Effector memory CD8-positive, alpha-beta T cell (primary cell): ENCODE measurements at regions not wholly inside any gene's neighbourhood (a gene's known extent, or its start where the extent isn't known, plus 50 kb on each side); places are given as distances from the start of the nearest gene placed in this dataset.

Source experiments
- ATAC-seq: fragments of 150-1000 bp; cut with Tn5 transposase; replicated peaks from 2 replicates; pipeline ENCODE4 v1.10.0; 2021; ENCODE audit warnings: mild to moderate bottlenecking, moderate library complexity
- DNase-seq, 3 experiments: peaks; one replicate each; pipeline ENCODE4 v3.0.0; 2021
- H3K27ac Mint-ChIP-seq, 2 donors: one replicate each; pipeline ENCODE4 v1.8.0; 2022; ENCODE audit warnings: mild to moderate bottlenecking in 2 of 2, mixed read lengths in 2 of 2, moderate library complexity in 2 of 2
- H3K27me3 Mint-ChIP-seq, 2 donors: one replicate each; pipeline ENCODE4 v1.8.0; 2022; ENCODE audit warnings: mixed read lengths in 2 of 2
- H3K36me3 Mint-ChIP-seq: one replicate; pipeline ENCODE4 v1.8.0; 2022; ENCODE audit warnings: mild to moderate bottlenecking, moderate library complexity, mixed read lengths; ENCODE audit not compliant: insufficient read depth
- H3K4me1 Mint-ChIP-seq, 2 donors: one replicate each; pipeline ENCODE4 v1.8.0; 2022; ENCODE audit warnings: low read depth in 2 of 2, mixed read lengths in 2 of 2
- H3K4me3 Mint-ChIP-seq, 2 donors: one replicate each; pipeline ENCODE4 v1.8.0; 2022; ENCODE audit warnings: mild to moderate bottlenecking in 2 of 2, mixed read lengths in 2 of 2, moderate library complexity in 2 of 2
- H3K9me3 Mint-ChIP-seq, 2 donors: one replicate each; pipeline ENCODE4 v1.8.0; 2022; ENCODE audit warnings: mixed read lengths in 2 of 2

- peaks cover 0 to 14% of the 10 kb centered on the region in 2 donors for H3K9me3 Mint-ChIP-seq
- H3K4me1 Mint-ChIP-seq = no peaks in the 10 kb centered on the region
- H3K27me3 Mint-ChIP-seq = no peaks in the 10 kb centered on the region
- H3K27ac Mint-ChIP-seq = no peak overlapping the region
- no peak overlapping the region for H3K4me3 Mint-ChIP-seq
- H3K36me3 Mint-ChIP-seq = no peaks in the 10 kb centered on the region
- no peak for ATAC-seq
- no peak for DNase-seq
Observed at GRCh38 chr4:116603096-116603495, 482.3 kb downstream of the TRAM1L1 start.

- Mint-ChIP-seq H3K36me3 (no peaks in the 10 kb centered on the region), H3K27me3 (no peaks in the 10 kb centered on the region), H3K4me1 (no peaks in the 10 kb centered on the region), H3K27ac (no peak overlapping the region), H3K4me3 (no peak overlapping the region), H3K9me3 (peaks cover 0 to 14% of the 10 kb centered on the region in 2 donors)
- no peak for ATAC-seq
- no peak for DNase-seq
Observed at GRCh38 chr4:116599859-116600258, 485.5 kb downstream of the TRAM1L1 start.

GRCh38 chr4:116598980-116599789 is 486.2 kb downstream of the TRAM1L1 start:
- DNase-seq (no peak), ATAC-seq (no peak)
- no peaks in the 10 kb centered on the region for H3K27me3 Mint-ChIP-seq
- peaks cover 0 to 14% of the 10 kb centered on the region in 2 donors for H3K9me3 Mint-ChIP-seq
- H3K4me3 Mint-ChIP-seq = no peak overlapping the region
- H3K27ac Mint-ChIP-seq = no peak overlapping the region
- H3K36me3 Mint-ChIP-seq = no peaks in the 10 kb centered on the region
- H3K4me1 Mint-ChIP-seq = no peaks in the 10 kb centered on the region

- no peak overlapping the region for H3K4me3 Mint-ChIP-seq
- H3K9me3 Mint-ChIP-seq = peaks cover 0 to 13% of the 10 kb centered on the region in 2 donors
- ATAC-seq = no peak
- no peaks in the 10 kb centered on the region for H3K36me3 Mint-ChIP-seq
- no peak for DNase-seq
- H3K27me3 Mint-ChIP-seq = no peaks in the 10 kb centered on the region
- no peaks in the 10 kb centered on the region for H3K4me1 Mint-ChIP-seq
- H3K27ac Mint-ChIP-seq = no peak overlapping the region
Observed at GRCh38 chr4:116598155-116598979, 487.0 kb downstream of the TRAM1L1 start.

- Mint-ChIP-seq H3K4me3 (no peak overlapping the region), H3K36me3 (no peaks in the 10 kb centered on the region), H3K4me1 (no peaks in the 10 kb centered on the region), H3K9me3 (peaks cover 0 to 8% of the 10 kb centered on the region in 2 donors), H3K27me3 (no peaks in the 10 kb centered on the region), H3K27ac (no peak overlapping the region)
- ATAC-seq (no peak), DNase-seq (no peak)
Observed at GRCh38 chr4:116590648-116591047, 494.7 kb downstream of the TRAM1L1 start.

GRCh38 chr4:116588783-116589182 is 496.6 kb downstream of the TRAM1L1 start:
- Mint-ChIP-seq H3K4me1 (no peaks in the 10 kb centered on the region), H3K36me3 (no peaks in the 10 kb centered on the region), H3K27me3 (no peaks in the 10 kb centered on the region), H3K9me3 (peaks cover 0 to 8% of the 10 kb centered on the region in 2 donors), H3K4me3 (no peak overlapping the region), H3K27ac (no peak overlapping the region)
- ATAC-seq (no peak), DNase-seq (no peak)

- Mint-ChIP-seq H3K9me3 (peaks cover 0 to 8% of the 10 kb centered on the region in 2 donors), H3K36me3 (no peaks in the 10 kb centered on the region), H3K27me3 (no peaks in the 10 kb centered on the region), H3K27ac (no peak overlapping the region), H3K4me3 (no peak overlapping the region), H3K4me1 (no peaks in the 10 kb centered on the region)
- no peak for DNase-seq
- ATAC-seq = no peak
Observed at GRCh38 chr4:116585246-116585645, 500.1 kb downstream of the TRAM1L1 start.

- Mint-ChIP-seq H3K36me3 (no peaks in the 10 kb centered on the region), H3K9me3 (peaks cover 0 to 2% of the 10 kb centered on the region in 2 donors), H3K4me1 (no peaks in the 10 kb centered on the region), H3K27me3 (no peaks in the 10 kb centered on the region), H3K4me3 (no peak overlapping the region), H3K27ac (no peak overlapping the region)
- no peak for DNase-seq
- ATAC-seq = no peak
Observed at GRCh38 chr4:116577321-116577720, 508.1 kb downstream of the TRAM1L1 start.

GRCh38 chr4:116573540-116573939 is 511.8 kb downstream of the TRAM1L1 start:
- Mint-ChIP-seq H3K36me3 (no peaks in the 10 kb centered on the region), H3K4me1 (no peaks in the 10 kb centered on the region), H3K9me3 (peaks cover 4 to 9% of the 10 kb centered on the region in 2 donors), H3K27me3 (no peaks in the 10 kb centered on the region), H3K27ac (no peak overlapping the region), H3K4me3 (no peak overlapping the region)
- DNase-seq = no peak
- no peak for ATAC-seq

- ATAC-seq = no peak
- H3K9me3 Mint-ChIP-seq = peaks cover 18 to 46% of the 10 kb centered on the region in 2 donors
Observed at GRCh38 chr4:116561768-116562167, 523.6 kb downstream of the TRAM1L1 start.

GRCh38 chr4:116551806-116552205 is 533.6 kb downstream of the TRAM1L1 start:
- DNase-seq (no peak), ATAC-seq (no peak)
- Mint-ChIP-seq H3K9me3 (peaks cover 8 to 9% of the 10 kb centered on the region in 2 donors), H3K4me1 (no peaks in the 10 kb centered on the region), H3K4me3 (no peak overlapping the region), H3K36me3 (no peaks in the 10 kb centered on the region), H3K27ac (no peak overlapping the region), H3K27me3 (no peaks in the 10 kb centered on the region)

More at GRCh38 chr4:116561768-116562167, 523.6 kb downstream of the TRAM1L1 start:
- Mint-ChIP-seq H3K4me1 (no peaks in the 10 kb centered on the region), H3K4me3 (no peak overlapping the region), H3K27ac (no peak overlapping the region), H3K36me3 (no peaks in the 10 kb centered on the region), H3K27me3 (no peaks in the 10 kb centered on the region)
- DNase-seq = no peak

GRCh38 chr4:116547632-116548031 is 537.7 kb downstream of the TRAM1L1 start:
- no peak overlapping the region for H3K27ac Mint-ChIP-seq
- no peaks in the 10 kb centered on the region for H3K27me3 Mint-ChIP-seq
- H3K36me3 Mint-ChIP-seq = no peaks in the 10 kb centered on the region
- peaks cover 2 to 27% of the 10 kb centered on the region in 2 donors for H3K9me3 Mint-ChIP-seq
- no peak for DNase-seq
- no peaks in the 10 kb centered on the region for H3K4me1 Mint-ChIP-seq
- no peak for ATAC-seq
- no peak overlapping the region for H3K4me3 Mint-ChIP-seq

GRCh38 chr4:116546759-116547158 is 538.6 kb downstream of the TRAM1L1 start:
- ATAC-seq (no peak), DNase-seq (no peak)
- Mint-ChIP-seq H3K27ac (no peak overlapping the region), H3K4me3 (no peak overlapping the region), H3K27me3 (no peaks in the 10 kb centered on the region), H3K4me1 (no peaks in the 10 kb centered on the region), H3K9me3 (peaks cover 1 to 27% of the 10 kb centered on the region in 2 donors), H3K36me3 (no peaks in the 10 kb centered on the region)

- Mint-ChIP-seq H3K27me3 (no peaks in the 10 kb centered on the region), H3K27ac (no peak overlapping the region), H3K4me3 (no peak overlapping the region), H3K36me3 (no peaks in the 10 kb centered on the region), H3K9me3 (peaks cover 0 to 27% of the 10 kb centered on the region in 2 donors), H3K4me1 (no peaks in the 10 kb centered on the region)
- ATAC-seq (no peak), DNase-seq (no peak)
Observed at GRCh38 chr4:116544946-116545345, 540.4 kb downstream of the TRAM1L1 start.
